Caco-2 (cell line): ENCODE measurements at regions not wholly inside any gene's neighbourhood (a gene's known extent, or its start where the extent isn't known, plus 50 kb on each side); places are given as distances from the start of the nearest gene placed in this dataset.

ENCODE experiments used
- BruUV-seq: library from RNA; stranded (reverse); fragments of 400-500 nt; replicated peaks from 2 replicates; lab custom pipeline; 2021; lab: Mats Ljungman, UMichigan
- CTCF ChIA-PET: fragments of 300-600 bp; sonication (Branson Sonifier 250); formaldehyde crosslinking; loops from one replicate; lab custom pipeline; 2022; ENCODE audit warnings: antibody characterized with exemption; lab: Charles Lee
- POLR2A ChIA-PET: fragments of 300-600 bp; sonication (Branson Sonifier 250); formaldehyde crosslinking; loops from one replicate; lab custom pipeline; 2022; ENCODE audit warnings: antibody characterized with exemption; lab: Charles Lee
- DNase-seq, 2 experiments: peaks; one replicate each; pipeline versions ENCODE4 v3.0.0 to v3.0.0-alpha.2; 2020 to 2022
- H3K27me3 ChIP-seq: replicated peaks from 2 replicates; pipeline ENCODE4 v1.6.0; 2011; ENCODE audit warnings: low read length; ENCODE audit not compliant: control insufficient read depth, insufficient read depth
- H3K36me3 ChIP-seq: 2 replicates; pipeline ENCODE4 v1.5.1; 2011; ENCODE audit warnings: low read length; ENCODE audit not compliant: control insufficient read depth, insufficient read depth
- H3K4me1 ChIP-seq: fragments of 250-450 bp; sonication (Bioruptor Pico); 2 replicates; pipeline ENCODE4 v1.5.1; 2020; ENCODE audit warnings: mild to moderate bottlenecking
- H3K4me3 ChIP-seq: 2 replicates; pipeline ENCODE4 v1.5.1; 2011; ENCODE audit warnings: low read depth, mild to moderate bottlenecking, control low read depth, low read length
- H3K9me3 ChIP-seq: fragments of 250-450 bp; sonication (Bioruptor Pico); 2 replicates; pipeline ENCODE4 v1.5.1; 2020; ENCODE audit warnings: mild to moderate bottlenecking, moderate library complexity
- H3K27ac Mint-ChIP-seq: one replicate; pipeline ENCODE4 v1.8.0; 2022; ENCODE audit warnings: mixed read lengths; ENCODE audit not compliant: unreplicated experiment
- H3K27me3 Mint-ChIP-seq: one replicate; pipeline ENCODE4 v1.8.0; 2022; ENCODE audit warnings: mixed read lengths; ENCODE audit not compliant: insufficient read depth, unreplicated experiment
- H3K36me3 Mint-ChIP-seq: one replicate; pipeline ENCODE4 v1.8.0; 2022; ENCODE audit warnings: mild to moderate bottlenecking, mixed read lengths; ENCODE audit not compliant: insufficient read depth, unreplicated experiment
- H3K4me1 Mint-ChIP-seq: one replicate; pipeline ENCODE4 v1.8.0; 2022; ENCODE audit warnings: low read depth, mixed read lengths; ENCODE audit not compliant: unreplicated experiment
- H3K4me3 Mint-ChIP-seq: one replicate; pipeline ENCODE4 v1.8.0; 2022; ENCODE audit warnings: mild to moderate bottlenecking, moderate library complexity, mixed read lengths; ENCODE audit not compliant: unreplicated experiment
- H3K9me3 Mint-ChIP-seq: one replicate; pipeline ENCODE4 v1.8.0; 2022; ENCODE audit warnings: mixed read lengths; ENCODE audit not compliant: unreplicated experiment
- intact Hi-C: fragments of 100-400 bp; cut with micrococcal nuclease; formaldehyde crosslinking; loops from one replicate; pipeline ENCODE4 v1.10.0; 2022; ENCODE audit not compliant: unreplicated experiment
- TF ChIP-seq, protein P1 (sequence below), 2 experiments: fragments of 200-600 bp in 1 of 2; IDR thresholded peaks; 1 replicate in 1 of 2; 2 replicates in 1 of 2; pipeline versions ENCODE4 v1.5.1 to v1.8.0; 2011 to 2022; ENCODE audit warnings: antibody characterized with exemption in 1 of 2, control low read depth in 1 of 2, inconsistent platforms in 1 of 2, low read depth in 1 of 2, low read length in 1 of 2, mild to moderate bottlenecking in 1 of 2, moderate library complexity in 1 of 2; ENCODE audit not compliant: insufficient read depth in 1 of 2, severe bottlenecking in 1 of 2, unreplicated experiment in 1 of 2

DNA sequence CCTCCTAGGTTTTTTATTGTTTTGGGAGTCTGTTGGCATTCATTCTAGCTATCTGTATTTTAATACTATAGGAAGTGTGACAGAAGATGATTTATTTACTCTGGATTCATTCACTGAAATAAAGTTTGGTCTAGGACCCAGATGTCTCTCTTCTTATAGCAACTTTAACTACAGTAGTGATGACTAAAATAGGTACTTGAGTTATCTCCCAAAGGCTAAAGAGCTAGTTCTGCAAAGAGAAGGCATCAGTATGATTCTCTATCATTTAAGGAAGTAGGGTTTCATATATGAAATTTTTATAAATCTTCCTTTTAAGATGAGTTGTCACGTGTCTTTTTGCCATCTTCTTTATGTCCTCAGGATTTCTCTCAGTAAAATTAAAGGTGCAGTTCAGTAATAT, 507.4 kb downstream of the KCTD12 start:
- ChIA-PET CTCF (no interaction called here), POLR2A (no interaction called here)
- Histone ChIP-seq H3K27me3 (no peaks in the 10 kb centered on the region), H3K4me3 (no peak overlapping the region), H3K9me3 (no peaks in the 10 kb centered on the region), H3K4me1 (no peaks in the 10 kb centered on the region), H3K36me3 (no peaks in the 10 kb centered on the region)
- TF ChIP-seq, protein P1, sequence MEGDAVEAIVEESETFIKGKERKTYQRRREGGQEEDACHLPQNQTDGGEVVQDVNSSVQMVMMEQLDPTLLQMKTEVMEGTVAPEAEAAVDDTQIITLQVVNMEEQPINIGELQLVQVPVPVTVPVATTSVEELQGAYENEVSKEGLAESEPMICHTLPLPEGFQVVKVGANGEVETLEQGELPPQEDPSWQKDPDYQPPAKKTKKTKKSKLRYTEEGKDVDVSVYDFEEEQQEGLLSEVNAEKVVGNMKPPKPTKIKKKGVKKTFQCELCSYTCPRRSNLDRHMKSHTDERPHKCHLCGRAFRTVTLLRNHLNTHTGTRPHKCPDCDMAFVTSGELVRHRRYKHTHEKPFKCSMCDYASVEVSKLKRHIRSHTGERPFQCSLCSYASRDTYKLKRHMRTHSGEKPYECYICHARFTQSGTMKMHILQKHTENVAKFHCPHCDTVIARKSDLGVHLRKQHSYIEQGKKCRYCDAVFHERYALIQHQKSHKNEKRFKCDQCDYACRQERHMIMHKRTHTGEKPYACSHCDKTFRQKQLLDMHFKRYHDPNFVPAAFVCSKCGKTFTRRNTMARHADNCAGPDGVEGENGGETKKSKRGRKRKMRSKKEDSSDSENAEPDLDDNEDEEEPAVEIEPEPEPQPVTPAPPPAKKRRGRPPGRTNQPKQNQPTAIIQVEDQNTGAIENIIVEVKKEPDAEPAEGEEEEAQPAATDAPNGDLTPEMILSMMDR (IDR thresholded peaks at IDR 0.05; ENCODE audit: insufficient read depth in 1 of 2, low read depth in 1 of 2, low read length in 1 of 2, severe bottlenecking in 1 of 2, unreplicated experiment in 1 of 2): no peak
- no peaks in the 10 kb centered on the region for H3K27me3 Mint-ChIP-seq
- H3K27ac Mint-ChIP-seq: no peak overlapping the region
- DNase-seq: no peak
- intact Hi-C loops: no loop called here
- H3K4me1 Mint-ChIP-seq: no peaks in the 10 kb centered on the region
- no peaks in the 10 kb centered on the region for H3K9me3 Mint-ChIP-seq
- H3K36me3 Mint-ChIP-seq: no peaks in the 10 kb centered on the region
- H3K4me3 Mint-ChIP-seq: no peak overlapping the region
- no TSS peak for BruUV-seq

DNA sequence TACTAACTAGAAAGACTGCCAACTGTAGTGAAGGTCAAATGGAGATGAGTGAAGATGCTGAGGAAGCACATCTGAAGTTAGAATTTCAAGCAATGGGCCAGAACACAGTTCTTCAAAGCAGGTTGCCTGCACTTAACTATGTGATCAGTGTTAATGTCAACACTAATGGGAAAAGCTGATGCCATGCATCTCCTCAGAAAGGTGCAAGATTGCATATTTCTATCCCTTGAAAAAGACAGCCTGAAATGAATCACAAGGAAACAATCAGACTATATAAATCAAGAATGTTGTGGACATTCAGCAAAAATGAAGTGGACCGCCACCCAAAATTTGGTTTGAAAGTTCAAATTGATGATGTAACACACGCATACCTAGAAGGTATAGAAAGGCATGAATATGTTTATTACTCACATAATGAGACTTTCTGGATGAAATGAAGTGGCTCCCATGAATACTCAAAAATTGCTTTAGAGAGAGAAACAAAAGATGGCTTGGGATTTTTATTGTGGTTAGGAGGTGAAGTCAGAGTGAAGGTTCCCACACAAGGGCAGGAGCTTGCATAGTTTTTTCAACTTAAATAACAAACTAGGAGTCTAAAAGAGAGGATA, 522.4 kb downstream of the KCTD12 start:
- Mint-ChIP-seq H3K4me3 (no peak overlapping the region), H3K27ac (no peak overlapping the region), H3K9me3 (no peaks in the 10 kb centered on the region), H3K27me3 (no peaks in the 10 kb centered on the region), H3K36me3 (no peaks in the 10 kb centered on the region), H3K4me1 (no peaks in the 10 kb centered on the region)
- H3K4me1 ChIP-seq: no peaks in the 10 kb centered on the region
- no peak for DNase-seq
- ChIA-PET CTCF (no interaction called here), POLR2A (no interaction called here)
- H3K36me3 ChIP-seq: no peaks in the 10 kb centered on the region
- TF ChIP-seq, protein P1 (IDR thresholded peaks at IDR 0.05; ENCODE audit: insufficient read depth in 1 of 2, low read depth in 1 of 2, low read length in 1 of 2, severe bottlenecking in 1 of 2, unreplicated experiment in 1 of 2): no peak
- H3K4me3 ChIP-seq: no peak overlapping the region
- BruUV-seq: no TSS peak
- intact Hi-C loops: no loop called here
- no peaks in the 10 kb centered on the region for H3K27me3 ChIP-seq
- no peaks in the 10 kb centered on the region for H3K9me3 ChIP-seq

DNA sequence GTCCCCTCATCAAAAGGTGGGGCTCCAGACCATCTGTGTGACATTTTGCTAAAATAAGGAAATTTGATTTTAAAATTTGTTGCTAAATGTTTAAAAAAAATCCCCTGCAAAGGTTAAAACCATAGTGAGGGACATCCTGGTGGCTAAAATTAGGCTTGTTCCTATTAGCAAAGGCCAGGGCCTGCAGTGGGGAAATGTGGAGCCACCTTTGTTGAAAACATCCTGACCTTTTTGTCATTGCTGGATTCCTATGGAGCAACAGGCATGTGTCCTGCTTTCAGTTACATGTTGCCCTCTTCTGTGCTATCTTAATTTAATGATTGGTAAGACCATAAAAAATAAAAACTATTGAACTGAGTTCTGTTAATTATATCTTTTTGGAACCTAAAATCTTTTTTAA, 524.3 kb downstream of the KCTD12 start:
- CTCF ChIA-PET: no interaction called here
- no peak overlapping the region for H3K4me3 ChIP-seq
- no peaks in the 10 kb centered on the region for H3K9me3 ChIP-seq
- no peaks in the 10 kb centered on the region for H3K27me3 ChIP-seq
- intact Hi-C loops: no loop called here
- no peaks in the 10 kb centered on the region for H3K36me3 ChIP-seq
- Mint-ChIP-seq H3K27me3 (no peaks in the 10 kb centered on the region), H3K4me1 (no peaks in the 10 kb centered on the region), H3K36me3 (no peaks in the 10 kb centered on the region), H3K9me3 (peaks cover 3% of the 10 kb centered on the region), H3K27ac (no peak overlapping the region), H3K4me3 (no peak overlapping the region)
- no TSS peak for BruUV-seq
- no peak for DNase-seq
- POLR2A ChIA-PET: no interaction called here
- TF ChIP-seq, protein P1 (IDR thresholded peaks at IDR 0.05; ENCODE audit: insufficient read depth in 1 of 2, low read depth in 1 of 2, low read length in 1 of 2, severe bottlenecking in 1 of 2, unreplicated experiment in 1 of 2): no peak
- H3K4me1 ChIP-seq: no peaks in the 10 kb centered on the region
